ENCODE measurements at regions not wholly inside any gene's neighbourhood (a gene's known extent, or its start where the extent isn't known, plus 50 kb on each side); places are given as distances from the start of the nearest gene placed in this dataset.

GRCh38 chr6:165985281-165985805 is 182.3 kb downstream of the TBXT start:
- H3K4me3 ChIP-seq: no peak overlapping the region
- no peak overlapping the region for H3K27ac ChIP-seq
- peaks cover 8% of the 10 kb centered on the region for H3K9me3 Mint-ChIP-seq
- no peaks in the 10 kb centered on the region for H3K79me2 ChIP-seq (ENCODE audit: low read depth)
- peaks cover 19% of the 10 kb centered on the region for H3K4me1 Mint-ChIP-seq
- H2AFZ ChIP-seq (replicated peaks): no peak overlapping the region
- H3K36me3 Mint-ChIP-seq: peaks cover 2% of the 10 kb centered on the region
- H3K27me3 ChIP-seq: peaks cover 97% of the 10 kb centered on the region
- peaks cover 9% of the 10 kb centered on the region for H3F3A ChIP-seq (ENCODE audit: low read depth)
- no peak overlapping the region for H3K27ac Mint-ChIP-seq
- H3K9me3 ChIP-seq (ENCODE audit: low read depth): no peaks in the 10 kb centered on the region
- no peak overlapping the region for H3K4me3 Mint-ChIP-seq
- peaks cover 39% of the 10 kb centered on the region for H3K27me3 Mint-ChIP-seq (ENCODE audit: insufficient read depth, low read depth)
- peaks cover 5% of the 10 kb centered on the region for H4K20me1 ChIP-seq (ENCODE audit: low read depth)
- no peaks in the 10 kb centered on the region for H3K36me3 ChIP-seq
- no peak overlapping the region for H3K9ac ChIP-seq
- peaks cover 18% of the 10 kb centered on the region for H3K4me1 ChIP-seq
- no peak for DNase-seq (ENCODE audit: low spot score)
- no peak overlapping the region for H3K4me2 ChIP-seq
- TF ChIP-seq EZH2 (IDR thresholded peaks at IDR 0.05) (no peak), EZH2phosphoT487 (IDR thresholded peaks at IDR 0.05) (no peak)
- TF ChIP-seq, protein P1, sequence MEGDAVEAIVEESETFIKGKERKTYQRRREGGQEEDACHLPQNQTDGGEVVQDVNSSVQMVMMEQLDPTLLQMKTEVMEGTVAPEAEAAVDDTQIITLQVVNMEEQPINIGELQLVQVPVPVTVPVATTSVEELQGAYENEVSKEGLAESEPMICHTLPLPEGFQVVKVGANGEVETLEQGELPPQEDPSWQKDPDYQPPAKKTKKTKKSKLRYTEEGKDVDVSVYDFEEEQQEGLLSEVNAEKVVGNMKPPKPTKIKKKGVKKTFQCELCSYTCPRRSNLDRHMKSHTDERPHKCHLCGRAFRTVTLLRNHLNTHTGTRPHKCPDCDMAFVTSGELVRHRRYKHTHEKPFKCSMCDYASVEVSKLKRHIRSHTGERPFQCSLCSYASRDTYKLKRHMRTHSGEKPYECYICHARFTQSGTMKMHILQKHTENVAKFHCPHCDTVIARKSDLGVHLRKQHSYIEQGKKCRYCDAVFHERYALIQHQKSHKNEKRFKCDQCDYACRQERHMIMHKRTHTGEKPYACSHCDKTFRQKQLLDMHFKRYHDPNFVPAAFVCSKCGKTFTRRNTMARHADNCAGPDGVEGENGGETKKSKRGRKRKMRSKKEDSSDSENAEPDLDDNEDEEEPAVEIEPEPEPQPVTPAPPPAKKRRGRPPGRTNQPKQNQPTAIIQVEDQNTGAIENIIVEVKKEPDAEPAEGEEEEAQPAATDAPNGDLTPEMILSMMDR (IDR thresholded peaks at IDR 0.05): no peak

- Histone ChIP-seq H3F3A (ENCODE audit: low read depth) (peaks cover 9% of the 10 kb centered on the region), H3K9ac (no peak overlapping the region), H3K27me3 (peaks cover 95% of the 10 kb centered on the region), H4K20me1 (ENCODE audit: low read depth) (peaks cover 5% of the 10 kb centered on the region), H3K4me3 (no peak overlapping the region), H3K9me3 (ENCODE audit: low read depth) (no peaks in the 10 kb centered on the region), H3K4me2 (no peak overlapping the region), H2AFZ (replicated peaks) (no peak overlapping the region), H3K4me1 (peaks cover 18% of the 10 kb centered on the region), H3K27ac (no peak overlapping the region), H3K36me3 (no peaks in the 10 kb centered on the region), H3K79me2 (ENCODE audit: low read depth) (no peaks in the 10 kb centered on the region)
- TF ChIP-seq EZH2 (IDR thresholded peaks at IDR 0.05) (no peak), EZH2phosphoT487 (IDR thresholded peaks at IDR 0.05) (no peak)
- TF ChIP-seq, protein P1 (IDR thresholded peaks at IDR 0.05): no peak
- H3K4me1 Mint-ChIP-seq: peaks cover 19% of the 10 kb centered on the region
- H3K4me3 Mint-ChIP-seq: no peak overlapping the region
- peaks cover 34% of the 10 kb centered on the region for H3K27me3 Mint-ChIP-seq (ENCODE audit: insufficient read depth, low read depth)
- peaks cover 1% of the 10 kb centered on the region for H3K36me3 Mint-ChIP-seq
- H3K27ac Mint-ChIP-seq: no peak overlapping the region
- H3K9me3 Mint-ChIP-seq: peaks cover 5% of the 10 kb centered on the region
- no peak for DNase-seq (ENCODE audit: low spot score)
Observed at GRCh38 chr6:165984729-165985275, 182.8 kb downstream of the TBXT start.

DNA sequence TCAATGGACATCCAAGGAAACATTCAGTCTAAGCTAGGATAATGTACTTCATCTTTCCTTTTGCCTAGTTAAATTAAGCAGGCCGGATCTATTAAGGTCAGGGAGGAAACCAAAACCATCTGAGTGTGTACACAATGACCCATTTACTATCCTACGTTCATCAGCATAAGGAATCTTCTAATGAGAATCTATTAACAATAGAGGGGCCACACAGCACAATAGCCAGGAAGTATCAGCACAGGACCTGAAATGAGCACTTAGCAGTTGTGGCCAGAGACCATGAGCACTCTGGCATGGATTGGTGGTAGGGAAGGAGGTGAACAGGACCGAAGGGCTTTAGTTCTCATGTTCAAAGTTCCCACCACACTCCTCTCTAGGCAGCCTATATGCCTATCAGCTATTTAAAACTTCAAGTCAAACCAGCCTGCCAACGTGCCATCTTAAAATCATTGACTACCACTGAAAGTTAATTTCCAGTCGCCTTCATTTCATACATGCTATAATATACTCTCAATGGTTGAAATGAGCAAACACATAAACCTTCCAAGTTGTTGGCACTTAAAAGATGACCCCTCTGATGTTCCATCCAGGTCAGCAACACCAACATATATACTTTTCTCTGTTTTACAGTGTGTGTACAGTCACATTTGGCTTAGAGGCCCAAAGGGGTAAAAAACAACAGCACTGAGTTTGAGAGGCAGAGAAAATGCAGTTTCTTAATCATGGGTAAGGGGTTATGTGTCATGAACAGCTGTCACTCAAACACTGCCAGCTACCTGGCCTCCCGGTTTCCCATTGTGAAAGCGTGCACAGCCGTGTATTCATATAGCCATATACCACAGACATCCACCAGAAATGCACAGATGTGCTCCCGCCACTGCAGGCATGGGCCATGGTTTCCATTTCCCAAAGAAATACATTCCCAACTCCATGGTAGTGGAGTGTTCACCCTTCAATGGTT is 184.3 kb downstream of the TBXT start:
- H4K20me1 ChIP-seq (ENCODE audit: low read depth): peaks cover 5% of the 10 kb centered on the region
- H3K4me1 ChIP-seq: peaks cover 10% of the 10 kb centered on the region
- H3K27me3 ChIP-seq: peaks cover 82% of the 10 kb centered on the region
- no peaks in the 10 kb centered on the region for H3K36me3 ChIP-seq
- no peak overlapping the region for H3K4me3 ChIP-seq
- H3K36me3 Mint-ChIP-seq: no peaks in the 10 kb centered on the region
- no peak overlapping the region for H3K9ac ChIP-seq
- no peak for DNase-seq (ENCODE audit: low spot score)
- no peak overlapping the region for H3K4me3 Mint-ChIP-seq
- H2AFZ ChIP-seq (replicated peaks): no peak overlapping the region
- H3K4me2 ChIP-seq: no peak overlapping the region
- peaks cover 25% of the 10 kb centered on the region for H3K27me3 Mint-ChIP-seq (ENCODE audit: insufficient read depth, low read depth)
- peaks cover 14% of the 10 kb centered on the region for H3K4me1 Mint-ChIP-seq
- no peak for TF ChIP-seq EZH2phosphoT487 (IDR thresholded peaks at IDR 0.05)
- TF ChIP-seq, protein P1 (IDR thresholded peaks at IDR 0.05): no peak
- TF ChIP-seq EZH2 (IDR thresholded peaks at IDR 0.05): no peak
- no peak overlapping the region for H3K27ac Mint-ChIP-seq
- H3K9me3 ChIP-seq (ENCODE audit: low read depth): no peaks in the 10 kb centered on the region
- peaks cover 9% of the 10 kb centered on the region for H3F3A ChIP-seq (ENCODE audit: low read depth)
- H3K9me3 Mint-ChIP-seq: peaks cover 2% of the 10 kb centered on the region
- H3K27ac ChIP-seq: no peak overlapping the region
- no peaks in the 10 kb centered on the region for H3K79me2 ChIP-seq (ENCODE audit: low read depth)
